AG04449 (cell line): ENCODE measurements at regions not wholly inside any gene's neighbourhood (a gene's known extent, or its start where the extent isn't known, plus 50 kb on each side); places are given as distances from the start of the nearest gene placed in this dataset.

ENCODE experiments used
- CTCF ChIA-PET: fragments of 350-600 bp; formaldehyde crosslinking; extraction: SDS; loops from one replicate; lab custom pipeline; 2021; ENCODE audit warnings: antibody characterized with exemption; lab: Yijun Ruan, JAX
- POLR2A ChIA-PET: fragments of 400-600, 350-600 bp; formaldehyde crosslinking; extraction: SDS; loops from one replicate; lab custom pipeline; 2020; ENCODE audit warnings: antibody characterized with exemption, inconsistent platforms; lab: Yijun Ruan, JAX
- DNase-seq: peaks from one replicate; pipeline ENCODE4 v3.0.0-alpha.2; 2010; ENCODE audit warnings: low read depth, low spot score
- H3K4me3 ChIP-seq: 2 replicates; pipeline ENCODE4 v1.5.1; 2011; ENCODE audit warnings: low read depth, mild to moderate bottlenecking, control low read depth, low read length
- CTCF ChIP-seq: IDR thresholded peaks from one replicate; pipeline ENCODE4 v1.5.1; 2011; ENCODE audit warnings: mild to moderate bottlenecking, moderate library complexity, low read length, control low read depth, inconsistent platforms; ENCODE audit not compliant: insufficient read depth; ENCODE audit errors: missing control alignments

DNA sequence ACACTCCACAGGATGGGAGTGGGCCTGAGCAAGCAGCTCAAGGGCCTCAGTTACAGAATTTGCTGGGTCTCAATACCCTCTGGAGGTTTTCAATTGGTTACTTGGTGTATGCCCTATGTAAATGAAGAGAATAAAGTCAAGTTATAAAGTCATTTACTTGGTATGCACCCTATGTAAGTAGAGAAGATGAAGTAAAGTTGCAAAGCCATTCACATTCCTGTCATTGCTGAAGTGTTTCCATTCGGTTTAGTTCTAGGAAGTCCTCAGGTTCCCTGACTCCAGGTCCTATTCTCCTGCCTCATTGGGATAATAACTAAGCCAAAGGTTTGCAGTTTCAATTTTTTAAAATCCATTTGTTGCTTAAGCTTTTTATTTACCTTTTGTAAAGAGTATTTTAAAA, 272.6 kb upstream of the NPSR1 start:
- DNase-seq, result no peak
- H3K4me3 ChIP-seq, result no peak overlapping the region
- POLR2A ChIA-PET, result no interaction called here
- TF ChIP-seq CTCF, result no peak
- CTCF ChIA-PET, result no interaction called here

DNA sequence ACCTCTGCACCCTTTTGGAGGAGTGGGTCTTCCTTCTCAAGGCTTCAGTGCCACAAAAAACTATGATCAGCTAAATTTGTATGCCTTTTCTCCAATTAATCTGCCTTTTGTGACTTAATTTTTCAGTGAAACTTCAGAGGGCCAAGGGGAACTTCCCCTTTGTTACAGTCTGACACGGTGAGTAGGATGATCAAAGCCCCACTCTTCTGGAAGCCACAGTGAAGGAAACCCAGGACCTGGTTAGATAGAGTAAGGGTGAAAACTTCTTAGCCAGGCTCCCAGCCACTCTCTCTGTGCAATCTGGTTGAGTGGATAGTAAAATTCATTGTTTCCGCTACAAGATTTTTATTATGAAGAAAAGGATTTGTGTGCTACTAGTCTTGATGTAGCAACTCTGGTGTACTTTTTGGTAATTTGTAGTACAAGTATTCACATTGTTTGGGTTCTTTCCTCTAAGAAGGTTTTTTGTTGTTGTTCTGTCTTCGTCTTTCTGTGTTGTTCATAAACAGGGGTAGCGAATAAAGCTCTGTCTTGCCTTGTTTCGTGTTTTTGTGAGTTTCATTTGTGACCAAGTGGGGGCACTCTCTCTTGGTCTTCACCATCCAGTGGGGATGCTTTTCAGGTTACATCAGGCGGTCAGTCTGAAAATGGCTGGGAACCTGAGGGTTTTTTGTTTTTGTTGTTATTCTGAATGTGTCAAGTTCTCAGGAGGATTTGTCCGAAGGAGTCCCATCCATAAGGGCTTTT, 268.5 kb upstream of the NPSR1 start:
- H3K4me3 ChIP-seq, result no peak overlapping the region
- ChIA-PET POLR2A (no interaction called here), CTCF (no interaction called here)
- no peak for TF ChIP-seq CTCF
- DNase-seq, result no peak

DNA sequence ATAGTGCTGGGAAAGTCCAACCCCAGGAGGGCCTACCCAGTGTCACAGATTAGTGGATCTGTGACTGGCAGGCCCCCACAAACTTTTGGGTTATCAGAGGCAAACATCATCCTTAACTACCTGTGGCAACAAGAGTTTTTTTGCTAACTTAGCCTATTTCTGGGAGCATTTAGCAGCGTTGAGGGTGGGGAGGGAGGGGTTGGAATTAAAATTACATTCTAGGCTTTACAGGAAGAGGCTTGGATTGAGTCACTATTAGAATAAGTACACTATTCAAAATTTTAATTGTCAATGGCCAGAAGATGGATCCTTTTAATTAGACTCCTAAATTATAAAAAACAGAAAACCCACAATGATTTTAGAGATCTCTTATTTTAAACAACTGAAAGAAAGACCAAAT, 267.9 kb upstream of the NPSR1 start:
- no peak for DNase-seq
- no peak for TF ChIP-seq CTCF
- H3K4me3 ChIP-seq, result no peak overlapping the region
- POLR2A ChIA-PET, result no interaction called here
- CTCF ChIA-PET, result no interaction called here

- POLR2A ChIA-PET, result no interaction called here
- DNase-seq, result no peak
- CTCF ChIA-PET, result interaction anchor here (0.6 kb wide), 1 partner anchor 8 kb away, joined by 3 read pairs; no protein-coding TSS in a partner anchor
- no peak for TF ChIP-seq CTCF
- no peak overlapping the region for H3K4me3 ChIP-seq
These were observed 265.0 kb upstream of the NPSR1 start for GRCh38 chr7:34392972-34393371.

DNA sequence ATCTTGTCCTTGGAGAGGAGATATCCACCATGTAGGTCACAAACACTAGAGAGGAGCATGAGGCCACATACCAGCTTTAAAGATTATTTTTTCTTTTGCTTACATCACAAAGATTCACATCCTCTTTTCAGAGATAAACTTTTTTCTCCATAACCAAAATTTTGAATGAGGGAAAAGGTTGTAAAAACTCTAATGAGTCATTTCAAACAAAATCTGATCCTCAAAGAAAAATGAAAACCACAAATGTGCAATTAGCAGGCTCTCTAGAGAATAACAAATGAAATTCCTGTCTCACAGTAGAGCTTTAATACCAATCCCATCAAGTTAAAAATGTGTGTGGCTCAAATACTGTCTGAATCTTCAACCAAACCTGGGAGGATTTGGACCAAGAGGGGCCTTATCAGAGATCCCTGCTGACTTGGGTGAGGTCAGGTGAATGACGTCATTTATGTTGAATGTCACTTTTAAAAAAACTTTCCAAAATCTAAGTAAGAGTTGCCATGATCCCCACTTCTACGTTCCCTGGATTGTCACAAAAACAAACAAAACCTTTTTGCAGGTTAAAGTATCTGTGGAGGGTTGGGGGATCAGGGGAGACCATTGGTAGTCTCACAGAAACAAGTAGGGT, 261.5 kb upstream of the NPSR1 start:
- DNase-seq, result no peak
- ChIA-PET POLR2A (no interaction called here), CTCF (no interaction called here)
- TF ChIP-seq CTCF, result no peak
- no peak overlapping the region for H3K4me3 ChIP-seq

DNA sequence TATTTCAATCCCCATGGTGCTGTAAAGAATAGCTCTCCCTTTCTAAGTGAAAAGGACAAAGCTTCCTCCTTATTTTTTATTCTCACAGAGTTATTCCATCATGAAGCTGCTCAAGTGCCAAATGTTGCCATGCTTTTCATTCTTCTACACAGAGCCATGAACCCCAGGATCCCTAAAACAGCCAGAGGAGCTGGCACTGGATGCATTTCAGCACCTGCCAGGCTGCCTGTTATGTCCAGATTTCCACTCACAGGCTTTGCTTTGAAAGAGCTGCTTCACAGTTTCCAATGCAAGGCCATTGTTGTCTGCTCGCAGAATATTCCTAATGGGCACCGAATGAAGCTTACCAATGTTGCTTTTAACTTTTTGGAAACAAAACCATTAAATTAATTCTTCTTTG, 256.2 kb upstream of the NPSR1 start:
- no peak for DNase-seq
- POLR2A ChIA-PET, result no interaction called here
- CTCF ChIA-PET, result interaction anchor here (1.5 kb wide), 1 partner anchor 86 kb away, joined by 5 read pairs; no protein-coding TSS in a partner anchor

More for the DNA sequence above, 256.2 kb upstream of the NPSR1 start:
- H3K4me3 ChIP-seq, result no peak overlapping the region
- no peak for TF ChIP-seq CTCF
